Frontal cortex (tissue), 3 donors: ENCODE measurements at regions not wholly inside any gene's neighbourhood (a gene's known extent, or its start where the extent isn't known, plus 50 kb on each side); places are given as distances from the start of the nearest gene placed in this dataset.
"Not testable (repeated sequence)": the region's sequence is repeated elsewhere in the genome, so short reads cannot be mapped to it uniquely, and the experiment has no call there.

Experiments used
- DNase-seq, 2 donors: peaks; one replicate each; pipeline ENCODE4 v3.0.0; 2012; ENCODE audit warnings: low spot score in 2 of 2
- FAIRE-seq: peaks from 2 replicates; lab custom pipeline; 2012; peaks lifted over from hg19 to GRCh38; lab: Jason Lieb, UNC
- donor health status: control.
- donor health status: control.
- donor health status: control.

- DNase-seq, result peak; percentile 39 to 58
- no peak for FAIRE-seq
These were observed 88.5 kb upstream of the SH3BP4 start for GRCh38 chr2:234863043-234863934.

GRCh38 chr2:234861841-234862735 is 89.7 kb upstream of the SH3BP4 start:
- DNase-seq (peak in 1 of 2 donors; percentile 56), FAIRE-seq (no peak)

DNA sequence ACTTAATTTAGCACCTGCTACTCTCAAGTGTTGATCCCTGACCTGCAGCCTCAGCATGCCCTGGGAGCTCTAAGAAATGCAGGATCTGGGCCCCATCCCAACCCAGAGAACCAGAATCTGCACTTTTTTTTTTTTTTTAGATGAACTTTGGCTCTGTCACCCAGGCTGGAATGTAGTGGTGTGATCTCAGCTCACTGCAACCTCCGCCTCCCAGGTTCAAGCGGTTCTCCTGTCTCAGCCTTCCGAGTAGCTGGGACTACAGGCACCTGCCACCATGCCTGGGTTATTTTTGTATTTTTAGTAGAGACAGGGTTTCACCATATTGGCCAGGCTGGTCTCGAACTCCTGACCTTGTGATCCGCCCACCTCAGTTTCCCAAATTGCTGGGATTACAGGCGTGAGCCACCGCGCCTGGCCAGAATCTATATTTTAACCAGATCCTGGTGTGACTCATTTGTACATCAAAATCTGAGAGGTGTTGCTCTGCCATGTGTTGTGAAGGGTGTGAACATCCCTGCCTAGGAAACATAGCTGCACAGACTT is 92.4 kb upstream of the SH3BP4 start:
- not testable (repeated sequence) for FAIRE-seq, DNase-seq

DNA sequence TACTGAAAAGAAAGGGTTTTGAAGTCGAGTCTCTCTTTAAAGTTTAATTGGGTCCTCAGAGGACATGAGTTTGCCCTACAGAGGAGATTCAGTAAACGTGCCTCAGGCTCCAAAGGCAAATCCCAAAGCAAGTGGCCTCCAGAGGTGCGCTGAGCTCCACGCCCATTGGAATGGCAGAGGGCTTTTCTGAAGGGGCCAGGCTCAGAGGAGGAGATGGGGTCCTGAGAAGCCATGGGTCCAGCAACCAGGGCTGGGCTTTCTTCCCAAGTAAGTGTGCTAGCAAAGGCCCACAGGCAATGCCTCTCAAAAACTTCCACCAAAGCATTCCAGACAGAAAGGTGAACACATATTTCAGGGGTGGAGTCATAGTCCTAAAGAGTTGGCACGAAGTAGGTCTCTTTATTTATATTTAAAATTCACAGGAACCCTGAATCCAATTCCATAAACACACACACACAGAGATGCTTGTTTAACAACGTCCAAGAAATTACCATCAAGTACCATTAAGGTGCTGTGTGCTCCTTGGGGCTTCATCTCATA is 93.0 kb upstream of the SH3BP4 start:
- FAIRE-seq (no peak), DNase-seq (no peak)

- DNase-seq, result no peak
- no peak for FAIRE-seq
These were observed 93.7 kb upstream of the SH3BP4 start for GRCh38 chr2:234858145-234858544.

DNA sequence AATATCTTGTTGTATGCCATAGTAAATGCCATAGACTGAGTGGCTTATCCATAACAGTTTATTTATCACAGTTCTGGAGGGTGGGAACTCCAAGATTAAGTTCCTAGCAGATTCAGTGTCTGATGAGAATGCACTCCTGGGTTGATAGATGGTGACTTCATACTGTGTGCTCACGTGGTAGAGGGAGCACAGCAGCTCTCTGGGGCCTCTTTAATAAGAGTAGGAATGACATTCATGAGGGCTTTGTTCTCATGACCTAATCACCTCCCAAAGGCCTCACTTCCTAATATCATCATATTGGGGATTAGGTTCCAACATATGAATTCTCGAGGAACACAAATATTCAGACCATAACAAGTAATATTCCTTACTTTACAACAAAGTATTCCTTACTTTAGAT is 98.1 kb upstream of the SH3BP4 start:
- DNase-seq (no peak), FAIRE-seq (no peak)

GRCh38 chr2:234852941-234853340 is 98.9 kb upstream of the SH3BP4 start:
- FAIRE-seq, result no peak
- DNase-seq, result no peak

- FAIRE-seq, result no peak
- DNase-seq, result no peak
These were observed 99.8 kb upstream of the SH3BP4 start for GRCh38 chr2:234852035-234852434.

DNA sequence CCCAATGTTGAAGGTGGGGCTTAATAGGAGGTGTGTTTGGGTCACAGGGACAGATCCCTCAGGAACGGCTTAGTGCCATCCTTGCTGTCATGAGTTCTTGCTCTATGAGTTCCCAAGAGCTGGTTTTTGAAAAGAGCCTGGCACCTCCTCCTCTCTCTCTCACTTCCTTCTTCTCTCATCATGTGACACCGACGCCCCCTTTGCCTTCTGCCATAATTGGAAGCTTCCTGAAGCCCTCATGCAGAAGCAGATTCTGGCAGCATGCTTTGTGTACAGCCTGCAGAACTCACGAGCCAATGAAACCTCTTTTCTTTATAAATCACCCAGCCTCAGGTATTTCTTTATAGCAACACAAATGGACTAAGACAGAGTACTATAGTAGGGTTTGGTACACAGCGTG is 100.4 kb upstream of the SH3BP4 start:
- FAIRE-seq (no peak), DNase-seq (no peak)

DNA sequence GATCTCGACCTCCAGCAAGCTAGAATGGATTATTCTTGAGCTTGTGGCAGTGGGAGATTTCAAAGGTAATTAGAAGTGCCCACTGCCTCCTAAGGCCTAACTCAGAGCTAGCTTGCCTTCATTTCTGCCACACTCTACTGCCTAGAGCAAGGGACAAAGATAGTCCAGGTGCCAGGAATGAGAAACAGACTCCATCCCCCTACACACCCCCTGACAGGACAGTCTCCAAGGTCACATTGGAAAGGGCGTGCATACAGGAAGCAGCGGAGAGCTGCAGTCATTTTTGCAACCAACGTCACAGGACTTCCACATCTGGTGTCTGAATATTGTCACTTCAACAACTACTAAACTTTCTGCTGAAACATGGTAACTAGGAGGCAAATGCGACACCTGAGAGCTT is 101.0 kb upstream of the SH3BP4 start:
- no peak for DNase-seq
- FAIRE-seq, result no peak

DNA sequence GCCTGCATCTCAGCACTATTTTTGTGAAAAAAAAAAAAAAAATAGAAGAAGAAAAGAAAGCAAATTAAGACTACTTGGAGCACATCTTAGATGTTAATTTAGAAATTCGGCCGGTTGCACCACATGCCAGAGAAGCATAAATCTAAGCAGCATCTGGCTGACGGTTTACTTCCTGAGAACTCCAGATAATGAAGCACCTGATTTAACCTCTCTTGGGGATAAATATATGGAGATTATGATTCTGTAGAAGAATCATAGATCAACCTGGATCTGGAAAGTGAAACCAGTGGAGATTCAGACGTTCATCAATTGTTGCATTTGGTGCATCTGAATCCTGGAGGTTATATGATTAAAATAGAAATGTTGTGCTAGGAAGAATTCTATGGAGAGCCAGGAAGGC is 102.1 kb upstream of the SH3BP4 start:
- no peak for DNase-seq
- no peak for FAIRE-seq

DNA sequence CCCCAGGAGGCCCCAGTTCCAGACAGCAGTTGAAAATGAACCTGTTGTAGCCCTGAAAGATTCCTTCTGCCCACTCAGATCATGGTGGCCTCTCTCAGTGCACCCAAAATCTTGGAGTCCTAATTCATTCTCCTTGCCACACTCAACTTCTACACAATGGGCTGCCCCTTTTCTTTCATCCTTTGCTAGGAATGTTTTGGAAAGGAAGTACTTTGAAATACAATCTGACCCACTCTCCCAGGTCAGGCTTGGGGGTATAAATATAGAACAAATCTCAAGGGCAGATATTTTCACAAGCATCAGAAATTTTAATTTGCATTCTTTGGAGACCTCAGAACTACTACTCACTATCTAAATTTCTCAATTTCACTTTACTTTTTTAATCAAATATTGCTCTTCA is 103.2 kb upstream of the SH3BP4 start:
- no peak for FAIRE-seq
- DNase-seq, result no peak

DNA sequence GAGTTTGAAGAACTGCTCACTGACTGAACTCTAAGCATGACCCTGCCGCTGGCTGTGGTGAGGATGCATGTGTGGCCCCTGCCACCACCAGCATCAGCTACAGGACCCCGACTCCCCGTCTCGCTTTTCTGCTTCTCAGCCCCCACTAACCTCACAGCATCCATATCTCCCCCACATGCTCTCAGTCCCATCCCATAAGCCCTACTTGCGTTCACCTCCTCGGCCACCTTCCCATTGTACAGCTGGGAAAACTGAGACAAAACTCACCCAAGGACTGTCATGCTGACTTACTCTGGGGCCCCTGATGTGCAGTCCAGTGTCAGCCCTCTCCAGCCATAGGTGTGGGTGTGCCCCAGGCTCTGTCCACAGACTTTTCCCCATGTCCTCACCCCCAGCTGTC is 104.2 kb upstream of the SH3BP4 start:
- DNase-seq, result no peak
- FAIRE-seq, result no peak

GRCh38 chr2:234847364-234847635 is 104.5 kb upstream of the SH3BP4 start:
- DNase-seq, result no peak
- FAIRE-seq, result no peak

GRCh38 chr2:234846599-234847363 is 105.0 kb upstream of the SH3BP4 start:
- DNase-seq (no peak), FAIRE-seq (no peak)

DNA sequence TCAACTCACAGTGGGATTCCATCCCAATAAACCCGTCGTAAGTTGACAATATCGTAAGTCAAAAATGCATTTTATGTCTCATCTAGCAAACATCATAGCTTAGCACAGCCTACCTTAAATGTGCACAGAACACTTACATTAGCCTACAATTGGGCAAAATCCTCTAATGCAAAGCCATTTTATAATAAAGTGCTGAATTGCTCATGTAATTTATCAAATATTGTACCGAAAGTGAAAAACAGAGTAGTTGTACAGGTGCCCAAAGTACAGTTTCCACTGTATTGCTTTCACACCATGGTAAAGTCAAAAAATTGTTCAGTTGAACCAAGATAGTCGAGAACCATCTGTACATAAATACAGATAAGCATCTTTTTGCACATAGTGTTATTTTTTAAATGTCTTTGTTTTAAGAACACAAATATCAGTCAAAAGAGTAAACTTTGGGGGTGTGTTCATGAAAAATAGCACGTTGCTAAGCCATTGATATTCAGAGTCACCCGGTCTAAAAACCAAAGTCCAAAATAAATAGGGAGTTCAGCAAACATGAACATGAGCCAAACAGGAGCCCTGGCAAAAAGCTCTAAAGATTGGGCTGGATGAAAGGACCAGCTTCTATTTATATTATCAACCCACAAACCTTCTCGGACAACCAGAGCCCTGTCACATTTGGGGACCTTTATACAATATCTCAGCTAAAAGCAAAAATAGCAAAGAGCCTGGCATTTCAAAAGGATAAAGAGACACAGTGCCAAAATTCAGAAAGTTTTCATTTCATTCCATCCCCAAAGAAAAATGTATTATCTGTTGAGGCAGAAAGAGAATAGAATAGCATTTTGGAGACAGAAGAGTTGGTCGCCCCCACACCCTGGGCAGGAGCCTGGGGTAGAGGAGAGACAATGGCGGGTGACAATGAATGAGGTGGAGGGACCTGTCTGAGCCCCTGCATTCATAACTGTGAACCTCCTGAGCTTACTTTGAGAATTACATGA is 105.9 kb upstream of the SH3BP4 start:
- DNase-seq, result no peak
- FAIRE-seq, result no peak

GRCh38 chr2:234843411-234843810 is 108.4 kb upstream of the SH3BP4 start:
- no peak for DNase-seq
- FAIRE-seq, result no peak

- no peak for DNase-seq
- FAIRE-seq, result no peak
These were observed 109.1 kb upstream of the SH3BP4 start for GRCh38 chr2:234842753-234843152.
